Transverse colon (tissue), 4 donors: ENCODE measurements at regions not wholly inside any gene's neighbourhood (a gene's known extent, or its start where the extent isn't known, plus 50 kb on each side); places are given as distances from the start of the nearest gene placed in this dataset.
A peak's percentile ranks its signal among the peaks of the same experiment; 100 is the strongest.
"Not testable (repeated sequence)": the region's sequence is repeated elsewhere in the genome, so short reads cannot be mapped to it uniquely, and the experiment has no call there.

Experiments used
- DNase-seq: peaks from one replicate; pipeline ENCODE4 v3.0.0-alpha.2; 2019
- H3K27ac ChIP-seq, 4 donors: fragments of 200-600 bp; sonication (generic); 2 replicates each; pipeline ENCODE4 v1.5.1; 2016 to 2018; ENCODE audit warnings: inconsistent platforms in 4 of 4
- H3K27me3 ChIP-seq: fragments of 200-600 bp; sonication (generic); 2 replicates; pipeline ENCODE4 v1.5.1; 2017; ENCODE audit warnings: inconsistent platforms
- H3K36me3 ChIP-seq, 4 donors: fragments of 200-600 bp; sonication (generic); 2 replicates each; pipeline ENCODE4 v1.5.1; 2017 to 2019; ENCODE audit warnings: inconsistent platforms in 4 of 4
- H3K4me1 ChIP-seq, 4 donors: fragments of 200-600 bp; sonication (generic); 2 replicates each; pipeline ENCODE4 v1.5.1; 2017 to 2020; ENCODE audit warnings: inconsistent platforms in 4 of 4
- H3K4me3 ChIP-seq, 4 donors: fragments of 200-600 bp; sonication (generic); 1 replicate in 1 of 4; 2 replicates in 3 of 4; pipeline versions ENCODE4 v1.5.1 to v1.6.1; 2017 to 2019; ENCODE audit warnings: inconsistent platforms in 4 of 4
- H3K9me3 ChIP-seq, 2 donors: fragments of 200-600 bp; sonication (generic); 2 replicates each; pipeline ENCODE4 v1.5.1; 2017 to 2019; ENCODE audit warnings: inconsistent platforms in 2 of 2
- EP300 ChIP-seq: sonication (generic); formaldehyde crosslinking; IDR thresholded peaks from one replicate; pipeline ENCODE4 v1.6.1; 2017; ENCODE audit warnings: antibody characterized with exemption, low read depth
- POLR2A ChIP-seq: fragments of 450-650 bp; IDR thresholded peaks from one replicate; pipeline ENCODE4 v1.6.1; 2016; ENCODE audit warnings: antibody characterized with exemption, mild to moderate bottlenecking, moderate library complexity
- POLR2AphosphoS5 ChIP-seq, 3 donors: sonication (generic); formaldehyde crosslinking; IDR thresholded peaks; one replicate each; pipeline ENCODE4 v1.6.1; 2016; ENCODE audit warnings: antibody characterized with exemption in 3 of 3
- WGBS, 2 donors: methylation state at CpG; one replicate each; pipeline ENCODE4 v1.1.5; 2018; ENCODE audit warnings: low coverage in 1 of 2; 5-methylcytosine and 5-hydroxymethylcytosine counted together
- in situ Hi-C, 4 donors: fragments of 200-750 bp; cut with MboI; loops; one replicate each; pipeline versions ENCODE4 v1.15.0 to v1.15.1; 2017; ENCODE audit warnings: low sequenced_read_pairs in 3 of 4, low pct_ligation_motif_present in 1 of 4, low pct_unique_long_range_greater_than_20kb in 1 of 4
- intact Hi-C: fragments of 100-400 bp; cut with DNase I; formaldehyde crosslinking; loops from one replicate; pipeline ENCODE4 v1.15.1; 2023; ENCODE audit warnings: low total_unique reads
- TF ChIP-seq, protein P1 (sequence below), 5 experiments: fragments of 200-600 bp in 3 of 5; fragments of 450-650 bp in 2 of 5; sonication (generic) in 3 of 5; IDR thresholded peaks; 1 replicate in 2 of 5; 2 replicates in 3 of 5; pipeline ENCODE4 v1.5.1; 2016 to 2017; ENCODE audit warnings: antibody characterized with exemption in 5 of 5, inconsistent platforms in 3 of 5, mild to moderate bottlenecking in 2 of 5, moderate library complexity in 1 of 5

DNA sequence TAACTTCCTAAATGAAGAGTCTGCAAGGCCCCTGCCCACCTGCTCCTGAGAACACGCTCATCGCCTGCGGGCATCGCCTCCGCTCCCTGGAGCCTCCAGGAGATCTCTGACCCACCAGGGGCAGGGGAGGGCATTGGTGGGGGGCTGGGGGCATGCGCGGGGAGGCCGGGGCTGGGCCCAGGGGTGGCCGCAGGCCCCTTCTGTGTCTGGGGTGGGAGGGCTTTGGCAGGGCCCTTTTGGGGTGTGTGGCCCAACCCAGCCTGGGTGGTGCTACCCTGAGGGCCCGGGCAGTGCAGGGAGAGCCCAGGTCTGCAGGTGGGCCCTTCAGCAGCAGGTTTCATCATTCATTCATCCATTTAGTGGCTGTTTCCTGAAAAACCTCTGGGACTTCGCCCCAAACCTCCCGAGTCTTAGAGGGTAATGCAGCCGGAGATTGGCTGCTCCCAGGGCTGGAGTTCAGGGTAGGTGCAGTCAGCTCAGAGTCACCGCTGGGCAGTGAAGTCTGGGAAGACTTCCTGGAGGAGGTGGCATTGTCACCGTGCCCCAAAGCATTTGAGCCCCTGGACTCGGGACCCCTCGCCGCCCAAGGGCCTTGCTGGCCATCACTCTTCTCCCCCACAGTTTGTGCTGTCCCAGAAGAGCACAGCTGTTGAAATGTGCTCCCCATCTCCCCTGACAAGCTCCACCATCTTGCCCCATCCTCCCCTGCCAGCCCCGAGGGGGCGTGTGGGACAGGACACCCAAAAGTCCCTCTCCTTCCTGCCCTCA, 255.1 kb downstream of the PARP8 start:
- no peaks in the 10 kb centered on the region for H3K36me3 ChIP-seq
- no peaks in the 10 kb centered on the region for H3K4me1 ChIP-seq
- H3K27ac ChIP-seq = no peak overlapping the region
- TF ChIP-seq, protein P1, sequence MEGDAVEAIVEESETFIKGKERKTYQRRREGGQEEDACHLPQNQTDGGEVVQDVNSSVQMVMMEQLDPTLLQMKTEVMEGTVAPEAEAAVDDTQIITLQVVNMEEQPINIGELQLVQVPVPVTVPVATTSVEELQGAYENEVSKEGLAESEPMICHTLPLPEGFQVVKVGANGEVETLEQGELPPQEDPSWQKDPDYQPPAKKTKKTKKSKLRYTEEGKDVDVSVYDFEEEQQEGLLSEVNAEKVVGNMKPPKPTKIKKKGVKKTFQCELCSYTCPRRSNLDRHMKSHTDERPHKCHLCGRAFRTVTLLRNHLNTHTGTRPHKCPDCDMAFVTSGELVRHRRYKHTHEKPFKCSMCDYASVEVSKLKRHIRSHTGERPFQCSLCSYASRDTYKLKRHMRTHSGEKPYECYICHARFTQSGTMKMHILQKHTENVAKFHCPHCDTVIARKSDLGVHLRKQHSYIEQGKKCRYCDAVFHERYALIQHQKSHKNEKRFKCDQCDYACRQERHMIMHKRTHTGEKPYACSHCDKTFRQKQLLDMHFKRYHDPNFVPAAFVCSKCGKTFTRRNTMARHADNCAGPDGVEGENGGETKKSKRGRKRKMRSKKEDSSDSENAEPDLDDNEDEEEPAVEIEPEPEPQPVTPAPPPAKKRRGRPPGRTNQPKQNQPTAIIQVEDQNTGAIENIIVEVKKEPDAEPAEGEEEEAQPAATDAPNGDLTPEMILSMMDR (IDR thresholded peaks at IDR 0.05) = no peak
- no peak for TF ChIP-seq EP300
- no peak for TF ChIP-seq POLR2A
- no peaks in the 10 kb centered on the region for H3K27me3 ChIP-seq
- H3K4me3 ChIP-seq = no peak overlapping the region
- in situ Hi-C loops = no loop called here
- no peak for DNase-seq
- intact Hi-C loops = no loop called here
- 97% methylated on average over 18 of the region's 20 CpGs; no CpG with 5 or more reads in 1 of the 2 donors for WGBS, 2 donors
- no peaks in the 10 kb centered on the region for H3K9me3 ChIP-seq

DNA sequence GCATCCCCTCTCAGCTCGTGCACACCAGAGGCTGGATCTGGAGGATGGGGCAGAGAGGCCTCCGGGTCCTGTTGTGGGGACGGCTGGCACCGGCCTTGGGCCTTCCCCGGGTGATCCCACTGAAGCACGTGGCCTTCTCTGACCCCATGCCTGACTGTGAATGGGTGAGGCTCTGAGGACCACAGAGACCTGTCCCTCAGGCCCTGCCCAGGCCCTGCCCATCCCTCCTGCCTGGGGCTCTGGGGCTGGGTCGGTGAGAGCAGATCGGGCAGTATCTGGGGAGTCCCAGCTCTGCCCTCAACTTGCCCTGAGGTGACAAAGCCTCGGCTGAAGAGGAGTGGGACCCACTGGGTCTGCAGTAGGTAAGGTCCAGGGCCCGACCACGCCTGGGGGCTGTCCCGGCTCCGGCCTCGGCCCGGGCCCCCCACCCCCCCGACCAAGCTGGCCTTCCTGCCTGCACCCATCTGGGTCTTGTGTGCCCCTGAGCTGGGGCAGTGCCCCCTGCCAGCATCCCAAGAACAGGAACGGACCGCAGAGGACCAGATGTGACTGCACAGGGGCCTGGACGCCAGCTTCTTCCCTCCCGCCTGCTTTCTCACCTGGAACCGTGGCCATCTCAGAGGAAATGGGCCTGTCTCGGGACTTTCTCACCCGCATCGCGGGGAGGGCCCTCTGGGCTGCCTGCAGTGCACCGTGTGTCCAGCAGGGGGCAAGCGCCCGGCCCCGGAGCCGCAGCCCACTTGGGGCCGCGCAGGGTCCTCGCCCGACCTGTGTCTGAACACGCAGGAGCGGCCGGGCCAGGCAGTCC, 255.9 kb downstream of the PARP8 start:
- H3K27ac ChIP-seq, H3K36me3 ChIP-seq, in situ Hi-C loops, H3K9me3 ChIP-seq, H3K4me1 ChIP-seq, H3K27me3 ChIP-seq, DNase-seq, intact Hi-C loops: not testable (repeated sequence)
- TF ChIP-seq, protein P1 (IDR thresholded peaks at IDR 0.05) = peak in 4 of 5 experiments; percentile 22 to 58 (median 40)
- peak overlapping the region in 1 of 4 donors; percentile 14 for H3K4me3 ChIP-seq
- WGBS, 2 donors = 0 to 76% methylated on average over 1 to 24 of the region's 37 CpGs

DNA sequence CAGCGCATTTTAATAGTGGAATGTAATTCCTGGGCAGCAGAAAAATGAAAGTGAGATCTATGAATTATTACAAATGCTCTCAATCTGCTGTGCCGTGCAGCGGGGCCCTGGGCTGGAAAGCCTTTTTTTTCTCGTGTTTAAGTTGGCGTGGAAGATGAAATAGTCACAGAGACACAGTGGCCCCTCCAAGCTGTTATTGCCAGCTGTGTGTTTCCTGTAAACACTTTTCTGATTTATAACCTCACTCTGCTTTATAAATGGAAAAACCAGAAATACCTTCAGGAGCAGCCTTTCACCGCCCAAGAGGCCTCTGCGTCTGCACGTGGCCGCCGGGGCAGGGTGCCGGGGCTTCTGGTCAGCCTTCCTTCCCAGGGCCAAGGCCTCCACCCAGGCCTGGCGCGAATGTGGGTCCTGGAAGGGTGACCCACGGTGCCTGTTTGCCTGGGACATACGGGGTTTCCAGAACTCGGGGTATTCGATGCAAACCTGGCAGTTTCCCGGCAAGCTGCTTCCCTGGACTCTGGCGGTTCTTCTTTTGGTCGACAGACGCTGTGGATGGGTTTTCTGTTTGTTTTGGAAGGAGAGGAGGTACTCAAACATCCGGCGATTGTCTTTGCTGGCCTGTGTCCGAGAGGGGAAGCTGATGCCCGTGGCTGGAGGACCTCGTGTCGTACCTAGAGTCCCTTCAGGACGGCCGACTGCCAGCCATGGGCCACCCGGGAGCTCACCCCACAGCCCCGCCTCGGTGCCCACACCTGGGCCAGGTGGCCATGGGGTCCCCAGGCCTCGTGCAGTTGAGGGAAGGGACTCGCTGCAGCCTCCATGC, 256.7 kb downstream of the PARP8 start:
- peak overlapping the region in 1 of 4 donors; percentile 14 for H3K4me3 ChIP-seq
- 72 to 83% methylated on average over 6 to 34 of the region's 34 CpGs for WGBS, 2 donors
- no peaks in the 10 kb centered on the region for H3K27me3 ChIP-seq

More for the DNA sequence above, 256.7 kb downstream of the PARP8 start:
- Histone ChIP-seq H3K27ac (no peak overlapping the region), H3K36me3 (no peaks in the 10 kb centered on the region), H3K4me1 (no peaks in the 10 kb centered on the region), H3K9me3 (no peaks in the 10 kb centered on the region)
- intact Hi-C loops (no loop called here), in situ Hi-C loops (no loop called here)
- TF ChIP-seq POLR2AphosphoS5 (IDR thresholded peaks at IDR 0.05) = no peak
- no peak for TF ChIP-seq POLR2A
- TF ChIP-seq, protein P1 (IDR thresholded peaks at IDR 0.05) = no peak
- TF ChIP-seq EP300 = no peak
- no peak for DNase-seq
